K562 (cell line): ENCODE measurements at regions not wholly inside any gene's neighbourhood (a gene's known extent, or its start where the extent isn't known, plus 50 kb on each side); places are given as distances from the start of the nearest gene placed in this dataset.

Experiments
- ATAC-seq: fragments of 200-7000 bp; cut with Tn5 transposase; 3 replicates; pipeline ENCODE4 v1.9.1; 2020; ENCODE audit warnings: moderate library complexity
- BruUV-seq: library from RNA; stranded (reverse); fragments of 400-500 nt; replicated peaks from 2 replicates; lab custom pipeline; 2021; lab: Mats Ljungman, UMichigan
- CTCF ChIA-PET: fragments of 300-600 bp; formaldehyde crosslinking; extraction: SDS; loops from one replicate; lab custom pipeline; 2021; ENCODE audit warnings: low intra/inter-chr PET ratio; lab: Yijun Ruan, JAX
- POLR2A ChIA-PET: fragments of 300-600, 350-650 bp; sonication (Branson Sonifier 250); formaldehyde crosslinking; extraction: SDS; loops from one replicate; lab custom pipeline; 2021; ENCODE audit warnings: antibody characterized with exemption, inconsistent platforms; lab: Yijun Ruan, JAX
- DNase-seq, 4 experiments: peaks; one replicate each; pipeline versions ENCODE4 v3.0.0 to v3.0.0-alpha.2; 2011 to 2018; ENCODE audit warnings: low spot score in 3 of 4, mixed read lengths in 3 of 4; ENCODE audit errors: extremely low read depth in 1 of 4
- FAIRE-seq: peaks from 2 replicates; lab custom pipeline; 2011; peaks lifted over from hg19 to GRCh38; lab: Jason Lieb, UNC
- H2AFZ ChIP-seq: 2 replicates; pipeline ENCODE4 v1.6.0; 2011; ENCODE audit warnings: low read depth, low read length, control low read depth, inconsistent platforms
- H3K27ac ChIP-seq: fragments of 200-600 bp; 3 replicates; pipeline ENCODE4 v1.8.0; 2011; ENCODE audit warnings: low read depth, mild to moderate bottlenecking, control low read depth, inconsistent platforms, low read length, moderate library complexity, mixed read lengths; ENCODE audit errors: extremely low read depth
- H3K27me3 ChIP-seq, 2 experiments: fragments of 300-600 bp in 1 of 2; 2 replicates in 1 of 2; 3 replicates in 1 of 2; pipeline versions ENCODE4 v1.6.0 to v1.8.0; 2011; ENCODE audit warnings: inconsistent platforms in 2 of 2, low read length in 2 of 2, mild to moderate bottlenecking in 1 of 2, mixed read lengths in 1 of 2, moderate library complexity in 1 of 2; ENCODE audit not compliant: control insufficient read depth in 2 of 2, insufficient read depth in 2 of 2
- H3K36me3 ChIP-seq: fragments of 300-600 bp; 3 replicates; pipeline ENCODE4 v1.8.0; 2011; ENCODE audit warnings: mild to moderate bottlenecking, low read length, inconsistent platforms; ENCODE audit not compliant: control insufficient read depth, insufficient read depth
- H3K4me1 ChIP-seq, 2 experiments: fragments of 200-600 bp in 1 of 2; replicated peaks in 1 of 2; 2 replicates in 1 of 2; 3 replicates in 1 of 2; pipeline versions ENCODE4 v1.5.1 to v1.8.0; 2011; ENCODE audit warnings: inconsistent platforms in 2 of 2, low read length in 2 of 2, mild to moderate bottlenecking in 1 of 2, mixed read lengths in 1 of 2, moderate library complexity in 1 of 2; ENCODE audit not compliant: control insufficient read depth in 2 of 2, insufficient read depth in 2 of 2
- H3K4me2 ChIP-seq: 2 replicates; pipeline ENCODE4 v1.6.1; 2011; ENCODE audit warnings: low read length, control low read depth, inconsistent platforms, mixed read lengths; ENCODE audit not compliant: insufficient read depth
- H3K4me3 ChIP-seq: fragments of 200-600 bp; sonication (generic), shearing (Covaris generic); 2 replicates; pipeline ENCODE4 v1.5.1; 2016; ENCODE audit warnings: control low read depth, inconsistent platforms
- H3K79me2 ChIP-seq: fragments of 200-600 bp; 3 replicates; pipeline ENCODE4 v1.8.0; 2011; ENCODE audit warnings: low read length, inconsistent platforms; ENCODE audit not compliant: control insufficient read depth, insufficient read depth
- H3K9ac ChIP-seq, 2 experiments: 2 replicates each; pipeline versions ENCODE4 v1.6.0 to v1.6.1; 2011; ENCODE audit warnings: low read depth in 2 of 2, low read length in 2 of 2, control low read depth in 1 of 2, inconsistent platforms in 1 of 2, mild to moderate bottlenecking in 1 of 2, mixed read lengths in 1 of 2; ENCODE audit not compliant: insufficient read depth in 1 of 2
- H3K9me1 ChIP-seq: one replicate; pipeline ENCODE4 v1.6.0; 2011; ENCODE audit warnings: inconsistent platforms, mild to moderate bottlenecking, low read length, moderate library complexity; ENCODE audit not compliant: control insufficient read depth, insufficient read depth
- H3K9me3 ChIP-seq: replicated peaks from 2 replicates; pipeline ENCODE4 v1.5.1; 2011; ENCODE audit warnings: low read depth, low read length, inconsistent platforms; ENCODE audit not compliant: control insufficient read depth, insufficient read depth
- H4K20me1 ChIP-seq: replicated peaks from 2 replicates; pipeline ENCODE4 v1.6.1; 2011; ENCODE audit warnings: low read length, inconsistent platforms, mixed read lengths; ENCODE audit not compliant: control insufficient read depth, insufficient read depth
- BCOR ChIP-seq: fragments of 450-650 bp; IDR thresholded peaks from 2 replicates; pipeline ENCODE4 v1.6.1; 2016
- CBFA2T3 ChIP-seq: fragments of 450-650 bp; IDR thresholded peaks from 2 replicates; pipeline ENCODE4 v1.6.1; 2017
- FOXO4 ChIP-seq: fragments of 450-650 bp; formaldehyde crosslinking; IDR thresholded peaks from 2 replicates; pipeline ENCODE4 v1.4.0; 2020; ENCODE audit warnings: mild to moderate bottlenecking, moderate library complexity
- HEY1 ChIP-seq: fragments of 250-450 bp; sonication (Bioruptor Pico); IDR thresholded peaks from 2 replicates; pipeline ENCODE4 v1.5.0; 2020; ENCODE audit warnings: mild to moderate bottlenecking, moderate library complexity, borderline replicate concordance
- HMGN3 ChIP-seq: IDR thresholded peaks from 2 replicates; pipeline ENCODE4 v1.6.1; 2011; ENCODE audit warnings: borderline replicate concordance, low read depth, mild to moderate bottlenecking, mixed read lengths, low read length; ENCODE audit not compliant: insufficient read length; ENCODE audit errors: extremely low read depth
- KLF16 ChIP-seq: IDR thresholded peaks from 2 replicates; pipeline ENCODE4 v1.6.1; 2016; ENCODE audit warnings: antibody characterized with exemption
- MCM2 ChIP-seq: fragments of 450-650 bp; IDR thresholded peaks from 2 replicates; pipeline ENCODE4 v1.6.1; 2017; ENCODE audit warnings: low read depth, mild to moderate bottlenecking
- NFATC3 ChIP-seq: fragments of 450-650 bp; IDR thresholded peaks from 2 replicates; pipeline ENCODE4 v1.6.1; 2017; ENCODE audit warnings: mild to moderate bottlenecking
- NFXL1 ChIP-seq: fragments of 450-650 bp; formaldehyde crosslinking; IDR thresholded peaks from 2 replicates; pipeline ENCODE4 v1.4.0; 2021; ENCODE audit warnings: mild to moderate bottlenecking
- RBFOX2 ChIP-seq: fragments of 200-400 bp; formaldehyde crosslinking; IDR thresholded peaks from 2 replicates; pipeline ENCODE4 v1.6.1; 2017; ENCODE audit warnings: low read depth, mild to moderate bottlenecking, low read length, moderate library complexity
- TFAP4 ChIP-seq: sonication (generic); formaldehyde crosslinking; IDR thresholded peaks from 2 replicates; pipeline ENCODE4 v1.8.0; 2022; ENCODE audit warnings: missing genetic modification reagents, mild to moderate bottlenecking, moderate library complexity, borderline replicate concordance
- THRAP3 ChIP-seq: fragments of 450-650 bp; IDR thresholded peaks from 2 replicates; pipeline ENCODE4 v1.6.1; 2016; ENCODE audit warnings: mild to moderate bottlenecking, inconsistent platforms, borderline replicate concordance
- ZNF175 ChIP-seq: fragments of 200-800 bp; sonication (Bioruptor generic); IDR thresholded peaks from 2 replicates; pipeline ENCODE4 v1.6.1; 2016; ENCODE audit warnings: low read depth, mild to moderate bottlenecking, missing genetic modification characterization, missing compliant biosample characterization
- ZNF740 ChIP-seq, 3 experiments: fragments of 200-800 bp in 1 of 3; sonication (Bioruptor generic) in 1 of 3; sonication (generic) in 1 of 3; formaldehyde crosslinking in 1 of 3; IDR thresholded peaks; 2 replicates each; pipeline versions ENCODE4 v1.6.1 to v1.8.0; 2016 to 2022; ENCODE audit warnings: mild to moderate bottlenecking in 2 of 3, missing compliant biosample characterization in 2 of 3, missing genetic modification characterization in 2 of 3, missing genetic modification reagents in 1 of 3
- ZNF778 ChIP-seq: fragments of 450-650 bp; formaldehyde crosslinking; IDR thresholded peaks from 2 replicates; pipeline ENCODE4 v1.4.0; 2020; ENCODE audit warnings: mild to moderate bottlenecking, moderate library complexity
- ZNF780A ChIP-seq: fragments of 250-450 bp; sonication (Bioruptor Pico); IDR thresholded peaks from 2 replicates; pipeline ENCODE4 v1.5.0; 2021; ENCODE audit warnings: mild to moderate bottlenecking
- ZSCAN29 ChIP-seq: fragments of 450-650 bp; IDR thresholded peaks from 2 replicates; pipeline ENCODE4 v1.6.1; 2017
- in situ Hi-C: fragments of 300-500 bp; cut with MboI; formaldehyde crosslinking; loops from 4 replicates; pipeline ENCODE4 v1.15.0; 2018; ENCODE audit warnings: inconsistent platforms, mixed read lengths
- intact Hi-C: fragments of 100-400 bp; cut with micrococcal nuclease; formaldehyde crosslinking; loops from 2 replicates; pipeline ENCODE4 v1.14.2; 2022
- TF ChIP-seq, protein P1 (sequence below): fragments of 450-650 bp; conservative IDR thresholded peaks from 2 replicates; pipeline ENCODE4 v1.6.1; 2016; ENCODE audit warnings: missing genetic modification characterization, low read depth, mild to moderate bottlenecking, missing compliant biosample characterization, moderate library complexity

- TF ChIP-seq NFATC3 = no peak
- TF ChIP-seq RBFOX2 = no peak
- no peak for TF ChIP-seq ZSCAN29
- no peak for TF ChIP-seq BCOR
- TF ChIP-seq ZNF740 (CRISPR knock-in tag; IDR thresholded peaks at IDR 0.05) = no peak
- TF ChIP-seq ZNF740 (tag; IDR thresholded peaks at IDR 0.05) = no peak
- no peak for TF ChIP-seq ZNF175 (CRISPR knock-in tag)
- TF ChIP-seq, protein P1, sequence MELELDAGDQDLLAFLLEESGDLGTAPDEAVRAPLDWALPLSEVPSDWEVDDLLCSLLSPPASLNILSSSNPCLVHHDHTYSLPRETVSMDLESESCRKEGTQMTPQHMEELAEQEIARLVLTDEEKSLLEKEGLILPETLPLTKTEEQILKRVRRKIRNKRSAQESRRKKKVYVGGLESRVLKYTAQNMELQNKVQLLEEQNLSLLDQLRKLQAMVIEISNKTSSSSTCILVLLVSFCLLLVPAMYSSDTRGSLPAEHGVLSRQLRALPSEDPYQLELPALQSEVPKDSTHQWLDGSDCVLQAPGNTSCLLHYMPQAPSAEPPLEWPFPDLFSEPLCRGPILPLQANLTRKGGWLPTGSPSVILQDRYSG = no peak
- no peak for TF ChIP-seq TFAP4 (CRISPR knock-in tag)
- TF ChIP-seq HEY1 (CRISPR knock-in tag) = no peak
- TF ChIP-seq ZNF778 (CRISPR knock-in tag) = no peak
- TF ChIP-seq KLF16 = no peak
- no peak for TF ChIP-seq MCM2
- TF ChIP-seq THRAP3 = no peak
- TF ChIP-seq CBFA2T3 = no peak
- no peak for TF ChIP-seq FOXO4
- no peak for TF ChIP-seq NFXL1
- TF ChIP-seq HMGN3 = no peak
- TF ChIP-seq ZNF780A (CRISPR knock-in tag) = no peak
- no peak overlapping the region for H3K4me3 ChIP-seq
- no peaks in the 10 kb centered on the region for H3K27me3 ChIP-seq
- H3K4me1 ChIP-seq = peaks cover 0 to 3% of the 10 kb centered on the region in 2 experiments; a peak in 2 of 5 replicates
- no peaks in the 10 kb centered on the region for H3K79me2 ChIP-seq
- intact Hi-C loops (no loop called here), in situ Hi-C loops (no loop called here)
- DNase-seq (no peak), FAIRE-seq (no peak), ATAC-seq (no peak)
- no peak overlapping the region for H3K27ac ChIP-seq
- BruUV-seq = no TSS peak
- no peaks in the 10 kb centered on the region for H3K36me3 ChIP-seq
- H3K4me2 ChIP-seq = no peak overlapping the region
- POLR2A ChIA-PET = no interaction called here
- no peak overlapping the region for H3K9ac ChIP-seq
- no peak overlapping the region for H2AFZ ChIP-seq
- no peaks in the 10 kb centered on the region for H3K9me3 ChIP-seq
- no peaks in the 10 kb centered on the region for H4K20me1 ChIP-seq
- no peaks in the 10 kb centered on the region for H3K9me1 ChIP-seq
- CTCF ChIA-PET = no interaction called here
Observed at GRCh38 chr2:145094370-145094769, 574.5 kb upstream of the ZEB2 start.
